ENCODE measurements at regions not wholly inside any gene's neighbourhood (a gene's known extent, or its start where the extent isn't known, plus 50 kb on each side); places are given as distances from the start of the nearest gene placed in this dataset.

DNA sequence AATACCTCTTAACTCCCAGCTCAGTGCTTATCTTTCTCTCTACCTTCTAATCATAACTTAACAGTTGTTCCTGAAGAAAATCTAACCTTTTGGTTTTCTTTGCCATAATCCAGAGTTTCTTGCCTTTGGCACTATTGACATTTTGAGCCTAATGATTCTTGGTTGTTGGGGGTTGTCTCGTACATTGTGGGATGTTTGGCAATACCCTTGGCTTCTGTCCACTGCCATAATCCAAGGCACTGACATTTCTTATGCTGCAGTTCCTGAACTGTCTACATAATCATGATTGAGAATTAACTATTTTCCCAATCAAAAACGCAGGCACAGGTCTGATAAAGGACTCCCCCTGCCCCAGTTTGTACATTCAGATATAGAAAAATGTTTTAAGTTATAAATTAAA is 203.2 kb upstream of the MEX3C start:
- no peak for DNase-seq

DNA sequence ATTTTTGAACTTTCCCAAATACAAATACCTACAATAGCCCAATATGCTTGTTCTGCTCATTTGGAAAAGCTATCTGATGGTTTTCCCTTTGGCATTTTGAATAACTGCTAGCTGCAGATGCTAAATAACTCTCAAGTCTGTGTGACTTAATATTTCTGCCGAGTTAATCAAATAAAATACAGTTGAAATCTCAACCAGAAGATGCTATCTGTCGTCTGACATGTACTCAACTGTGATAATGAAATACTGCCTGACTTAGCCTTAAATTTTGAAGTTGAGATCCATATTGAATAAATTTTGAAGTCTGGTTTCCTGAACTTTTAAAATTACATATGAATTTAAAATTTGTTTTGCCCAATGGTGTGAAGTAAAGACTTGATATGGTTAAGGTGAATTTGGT is 204.4 kb upstream of the MEX3C start:
- no peak for DNase-seq

DNA sequence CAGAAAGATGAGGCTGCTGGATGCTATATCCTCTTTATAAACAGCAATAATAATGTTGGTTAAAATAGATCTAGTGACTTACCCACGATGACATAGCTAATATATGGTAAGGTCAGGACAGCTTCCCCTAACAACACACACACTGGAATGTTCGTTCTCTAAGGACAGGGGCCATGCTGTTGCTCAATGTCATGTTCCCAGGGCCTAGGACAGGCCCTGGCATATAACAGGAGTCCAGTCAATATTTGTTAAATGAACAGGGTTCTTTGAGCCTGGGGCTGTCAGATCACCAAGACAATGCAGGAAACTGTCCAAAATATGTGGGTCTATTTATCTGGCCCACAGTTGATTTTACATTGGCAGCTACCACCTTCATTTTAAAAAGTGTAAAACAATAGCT is 207.1 kb upstream of the MEX3C start:
- no peak for DNase-seq

DNA sequence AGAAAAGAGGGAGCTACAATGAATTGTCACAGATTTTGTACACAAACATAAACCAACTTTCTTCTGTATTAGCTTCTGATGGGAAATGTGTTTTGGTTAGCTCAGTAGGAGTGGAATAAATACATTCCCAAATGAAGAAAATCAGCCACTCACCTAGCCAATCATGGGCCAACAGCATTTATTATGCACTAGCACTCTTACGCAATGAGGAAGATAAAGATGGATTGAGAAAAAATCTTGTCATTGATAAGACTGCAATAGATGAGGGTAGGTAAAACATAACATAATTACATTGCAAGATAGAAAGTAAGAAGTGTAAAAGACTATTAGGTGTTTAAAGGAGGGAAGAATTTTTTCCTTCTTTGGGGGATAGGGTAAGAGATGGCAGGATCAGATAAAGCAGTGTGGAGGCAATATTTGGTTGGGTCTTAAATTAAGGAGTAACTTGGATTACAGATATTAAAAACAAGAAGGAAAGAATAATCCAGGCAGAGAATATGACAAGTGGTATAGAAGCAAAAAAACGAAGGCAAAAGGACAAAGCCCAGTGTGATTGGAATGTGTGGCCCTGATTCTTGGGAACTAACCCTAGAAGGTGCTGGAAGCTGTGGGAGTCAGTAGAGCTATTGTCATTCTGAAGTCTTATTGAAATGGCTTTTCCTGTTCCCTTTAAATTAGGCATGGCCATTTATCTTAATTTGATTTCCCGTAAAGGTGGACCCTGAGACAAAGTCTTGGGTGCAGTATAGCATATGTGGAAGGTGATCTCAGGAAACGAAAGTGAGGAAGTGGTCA is 208.4 kb upstream of the MEX3C start:
- no peak for DNase-seq

DNA sequence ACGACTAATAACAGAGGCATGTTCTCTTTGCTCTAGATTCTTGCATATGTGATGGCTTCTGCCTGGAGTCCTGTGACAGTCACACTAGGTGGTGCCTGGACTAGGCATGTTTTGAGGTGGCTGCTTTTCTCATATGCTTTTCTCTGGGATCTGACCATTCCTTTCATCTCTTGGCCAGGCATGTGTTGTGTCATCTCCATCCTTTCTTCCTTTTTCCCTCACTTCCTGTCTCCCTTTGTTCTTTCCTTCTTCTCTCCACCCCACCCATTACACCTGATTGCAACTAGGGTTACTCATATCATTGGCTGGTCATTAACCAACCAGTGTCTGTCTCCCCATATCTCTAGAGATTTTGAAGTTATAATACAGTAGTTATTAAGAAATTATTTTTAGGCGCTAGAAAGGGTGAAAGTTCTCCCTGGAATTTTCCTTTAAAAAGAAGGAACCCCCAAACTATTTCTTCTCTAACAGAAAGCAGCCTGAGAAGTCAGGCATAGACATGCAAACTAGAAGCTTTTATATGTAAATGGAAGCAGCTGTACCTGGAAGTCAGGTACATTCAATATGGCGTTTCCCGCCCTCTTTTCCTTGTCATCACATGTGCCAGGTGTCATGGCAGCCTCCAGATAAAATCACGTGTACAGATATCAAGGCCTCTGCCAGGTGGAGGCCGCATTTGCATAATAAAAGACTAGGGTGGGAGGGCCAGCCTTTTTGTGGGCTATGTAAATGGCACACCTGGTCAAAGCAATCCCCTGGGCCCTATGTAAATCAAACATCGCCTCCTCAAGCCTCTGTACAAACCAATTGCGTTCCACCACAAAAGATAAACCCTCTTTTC is 220.4 kb upstream of the MEX3C start:
- no peak for DNase-seq

DNA sequence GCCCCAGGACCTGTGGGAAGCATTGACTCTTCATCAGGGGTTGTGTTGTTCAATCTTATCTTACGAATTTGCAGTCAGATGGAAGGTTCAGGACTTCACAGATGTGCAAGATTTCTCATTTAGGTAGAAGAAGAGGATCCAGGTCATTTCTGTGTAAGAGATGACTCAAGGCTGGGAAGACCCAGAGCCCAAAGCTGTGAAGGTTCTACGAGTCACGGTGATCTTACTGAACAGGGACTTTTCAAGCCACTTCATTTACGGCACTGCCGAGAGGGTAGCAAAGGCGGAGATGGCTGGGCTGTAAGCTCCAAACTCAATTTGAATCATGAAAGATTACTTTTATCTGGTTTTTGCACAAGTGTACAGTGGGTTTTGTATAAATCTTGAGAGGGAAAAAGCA is 228.0 kb upstream of the MEX3C start:
- no peak for DNase-seq

DNA sequence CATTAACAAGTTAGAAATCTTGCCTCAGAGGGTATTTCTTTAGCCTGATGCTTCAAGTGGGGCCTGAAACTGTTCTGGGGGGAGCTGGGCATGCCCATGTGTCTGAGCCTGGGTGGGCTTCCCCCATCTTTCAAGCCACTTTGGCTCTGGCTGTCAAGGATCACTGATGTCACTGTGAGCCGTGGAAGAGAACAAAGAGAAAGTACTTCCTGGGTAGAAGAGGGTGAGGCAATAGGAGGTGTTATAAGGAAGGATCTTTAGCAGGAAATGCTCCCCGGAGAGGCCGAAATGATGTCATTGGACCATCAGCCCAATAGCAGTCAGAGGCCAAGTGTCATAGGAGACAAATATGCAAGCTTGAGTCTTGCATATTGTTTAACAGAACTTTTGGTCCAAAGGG is 228.4 kb upstream of the MEX3C start:
- no peak for DNase-seq

DNA sequence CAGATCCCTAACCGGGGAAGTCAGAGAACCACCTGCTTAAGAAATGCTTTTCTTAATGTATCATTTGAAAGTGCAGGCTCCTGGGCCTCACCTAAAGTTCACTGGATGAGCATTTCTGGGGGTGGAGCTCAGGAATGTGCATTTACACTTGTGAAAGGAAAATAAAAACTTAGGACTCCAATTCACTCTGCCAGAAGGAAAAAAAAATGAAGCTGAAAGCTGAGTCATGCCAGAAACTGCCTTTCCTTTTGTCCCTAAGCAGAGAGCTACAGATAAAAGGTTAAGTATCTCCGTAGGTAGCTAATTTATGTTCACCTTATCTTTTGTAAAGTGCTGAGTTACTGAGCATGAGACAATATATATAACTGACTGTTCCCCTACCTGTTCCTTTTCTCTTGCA is 229.5 kb upstream of the MEX3C start:
- DNase-seq: no peak

DNA sequence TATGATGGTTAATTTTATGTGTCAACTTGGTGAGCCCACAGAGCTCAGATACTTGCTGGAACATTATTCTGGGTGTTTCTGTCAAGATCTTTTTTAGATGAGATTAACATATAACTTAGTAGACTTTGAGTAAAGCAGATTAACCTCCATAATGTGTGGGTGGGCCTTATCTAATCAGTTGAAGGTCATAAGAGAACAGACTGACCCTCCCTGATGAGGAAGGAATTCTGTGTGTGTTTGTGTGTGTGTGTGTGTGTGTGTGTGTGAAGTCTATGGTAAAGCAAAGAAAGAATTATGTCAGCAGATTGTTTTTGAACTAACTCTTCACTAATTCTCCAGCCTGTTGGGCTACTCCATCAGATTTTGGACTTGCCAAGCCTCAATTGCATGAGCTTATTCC is 232.2 kb upstream of the MEX3C start:
- no peak for DNase-seq

DNA sequence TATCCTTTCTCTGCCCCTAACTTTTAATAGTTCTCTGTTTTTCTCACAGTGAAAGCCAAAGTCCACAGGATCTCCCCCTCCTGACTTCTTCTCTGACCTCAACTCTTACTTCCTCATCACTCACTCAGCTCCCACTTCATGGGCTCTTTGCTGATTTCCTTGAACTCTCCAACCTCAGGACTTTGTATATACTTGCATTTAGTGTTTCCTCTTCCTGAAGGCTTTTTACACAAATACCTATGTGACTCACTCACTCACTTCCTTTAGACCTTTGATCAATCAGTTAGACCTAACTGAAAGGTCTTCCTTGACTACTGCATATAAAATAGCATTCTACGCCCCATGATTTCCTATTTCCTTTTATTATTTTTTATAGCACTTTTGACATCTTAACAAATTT is 233.1 kb upstream of the MEX3C start:
- no peak for DNase-seq

DNA sequence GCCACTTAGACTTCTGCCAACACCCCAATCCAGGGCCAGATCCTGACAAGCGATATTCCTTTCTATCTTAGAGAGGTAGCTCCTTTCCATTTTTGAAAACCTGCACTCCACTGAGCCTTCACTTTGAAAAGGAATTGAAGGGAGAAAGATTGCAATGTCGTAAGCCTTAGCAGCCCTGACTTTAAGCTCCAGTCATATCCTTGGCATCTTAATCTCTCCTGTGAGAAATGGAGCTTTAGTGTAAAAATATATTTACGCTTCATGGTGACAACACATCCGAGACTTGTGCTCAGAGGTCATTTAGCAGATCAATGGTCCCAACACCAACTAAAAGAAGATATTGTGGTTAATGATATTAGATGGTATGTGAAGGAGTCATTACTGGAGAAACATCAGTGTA is 235.8 kb upstream of the MEX3C start:
- no peak for DNase-seq

DNA sequence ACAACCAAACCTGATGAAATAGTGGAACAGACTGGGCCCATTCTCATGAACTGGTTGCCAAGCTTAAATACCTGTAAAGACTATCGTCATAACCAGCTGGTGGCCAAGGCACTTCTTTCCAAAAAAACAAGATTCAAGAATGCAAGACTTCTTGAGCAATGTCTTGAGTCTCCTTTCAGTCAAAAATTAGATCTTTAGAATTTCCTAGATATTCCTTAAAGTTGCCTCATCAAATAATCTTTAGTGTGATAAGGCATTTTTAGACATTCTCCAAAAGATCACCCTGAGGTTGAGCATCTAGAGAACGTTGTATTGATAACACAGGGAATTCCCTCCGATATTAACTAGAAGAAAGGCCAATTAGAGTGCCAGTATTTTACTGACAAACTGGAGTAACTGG is 236.4 kb upstream of the MEX3C start:
- no peak for DNase-seq

DNA sequence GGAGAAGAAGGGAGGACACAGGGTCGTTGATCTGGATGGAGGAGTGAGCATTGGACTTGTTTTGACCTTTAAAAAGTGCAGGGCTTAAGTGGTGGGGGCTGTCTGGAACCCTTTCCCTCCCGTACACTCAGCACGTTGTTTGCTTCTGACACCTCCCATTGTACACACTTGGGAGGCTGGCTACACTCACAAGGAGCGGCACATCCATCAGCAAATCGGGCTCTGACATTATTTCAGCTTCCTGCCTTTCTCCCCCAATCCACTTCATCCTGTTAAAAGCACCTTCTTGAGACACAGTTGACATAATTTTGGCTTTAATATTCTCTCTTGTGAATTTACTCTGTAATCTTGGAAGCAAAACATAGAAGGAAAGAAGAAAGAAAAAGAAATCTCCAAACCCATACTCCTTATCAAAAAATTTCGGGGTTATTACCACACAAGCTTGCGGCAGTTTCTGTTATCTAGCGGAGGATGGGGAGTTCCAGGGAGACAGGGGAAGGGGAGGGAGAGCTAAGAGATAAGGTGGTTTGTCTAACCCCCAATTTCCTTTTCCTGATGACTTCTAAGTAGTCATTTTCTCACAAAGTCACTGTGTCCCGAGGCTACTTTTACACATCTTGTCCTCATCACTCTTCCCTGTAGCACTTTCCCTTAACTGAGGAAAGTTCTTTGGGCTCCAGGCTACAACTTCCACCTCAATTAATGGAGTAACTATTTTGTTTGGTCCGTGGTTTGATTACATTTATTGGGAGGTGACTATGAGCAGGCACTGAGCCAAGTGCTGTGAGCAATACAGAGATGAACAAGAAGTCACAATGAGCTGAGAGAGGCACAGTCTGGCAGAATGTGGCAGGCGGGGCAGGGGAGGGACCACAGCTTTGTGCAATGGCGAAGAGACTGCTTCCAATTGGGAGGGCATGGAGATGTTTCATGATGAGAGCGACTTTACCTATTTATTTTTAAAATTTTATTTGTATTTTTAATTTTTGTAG is 240.1 kb upstream of the MEX3C start:
- no peak for DNase-seq

DNA sequence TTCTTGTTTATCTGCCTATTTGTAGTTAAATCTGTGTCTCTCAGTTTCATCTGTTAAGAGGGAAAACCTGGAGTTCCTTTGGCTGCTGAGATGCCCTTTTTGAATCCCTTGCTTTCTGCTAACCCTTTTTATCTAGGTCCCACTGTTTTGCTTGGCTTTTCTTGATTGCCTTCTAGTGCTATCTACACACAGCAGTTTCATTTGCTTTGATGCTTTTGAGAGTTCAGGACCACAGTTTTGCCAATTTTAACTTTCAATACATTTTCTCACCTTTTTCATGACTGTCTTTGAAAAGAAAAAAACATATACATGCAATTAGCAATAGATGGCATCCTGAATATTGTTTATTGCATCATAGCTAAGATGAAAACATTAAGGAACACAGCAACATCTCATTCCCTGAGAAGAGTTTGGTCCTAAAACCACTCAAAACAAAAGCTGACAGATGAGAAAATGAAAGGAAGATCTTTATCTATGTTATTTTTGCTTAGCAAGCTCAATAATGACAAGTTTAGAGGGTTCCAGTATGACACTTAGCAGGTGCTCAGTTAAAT is 241.4 kb upstream of the MEX3C start:
- DNase-seq: no peak

DNA sequence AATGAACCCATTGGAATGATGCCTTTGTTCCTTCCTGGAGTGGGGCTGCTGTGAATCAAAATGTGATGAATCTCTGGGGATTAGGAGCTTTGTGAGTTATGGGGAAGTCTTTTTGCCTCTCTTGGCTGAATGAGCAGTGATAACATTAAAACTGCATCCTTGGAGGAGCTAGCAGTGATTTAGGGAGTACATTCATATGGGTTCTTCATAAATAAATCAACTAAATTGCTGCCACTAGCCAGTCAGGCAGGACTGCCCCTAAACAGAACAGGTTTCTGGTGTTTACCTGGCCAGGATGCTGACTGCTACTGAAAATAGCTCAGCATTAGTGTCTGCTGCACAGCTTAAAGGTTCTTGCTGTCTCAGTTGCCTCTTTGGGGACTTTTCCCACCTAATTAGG is 244.5 kb upstream of the MEX3C start:
- DNase-seq: no peak

DNA sequence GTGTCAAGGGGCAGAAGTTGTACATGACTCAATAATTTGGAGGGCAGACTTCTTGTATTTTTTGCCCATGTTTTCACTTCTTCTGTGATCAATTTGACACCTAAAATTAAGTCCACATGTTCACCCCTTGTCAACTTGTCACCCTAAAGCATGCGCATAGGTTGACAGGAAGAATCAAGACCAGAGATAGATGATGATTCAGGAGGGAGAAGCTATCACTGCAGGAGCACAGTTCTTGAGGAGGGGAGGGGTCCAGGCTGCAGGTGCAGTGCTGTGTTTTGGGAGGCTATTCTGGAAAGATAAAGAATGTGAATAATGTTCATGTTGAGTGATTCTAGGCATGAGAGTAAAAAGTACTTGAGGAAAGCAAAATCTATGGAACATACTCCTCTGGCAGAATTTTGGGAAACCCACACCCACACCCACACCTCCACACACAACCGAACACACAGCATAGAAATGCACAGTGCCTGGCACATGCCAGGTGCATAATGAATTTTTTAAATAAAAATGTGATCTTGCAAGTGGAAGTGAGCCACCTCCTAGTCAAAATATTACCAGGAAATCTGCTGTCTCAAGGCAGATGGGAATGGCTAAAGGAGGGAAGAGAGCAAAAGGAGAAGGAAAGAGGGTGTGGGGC is 249.2 kb upstream of the MEX3C start:
- DNase-seq: no peak

DNA sequence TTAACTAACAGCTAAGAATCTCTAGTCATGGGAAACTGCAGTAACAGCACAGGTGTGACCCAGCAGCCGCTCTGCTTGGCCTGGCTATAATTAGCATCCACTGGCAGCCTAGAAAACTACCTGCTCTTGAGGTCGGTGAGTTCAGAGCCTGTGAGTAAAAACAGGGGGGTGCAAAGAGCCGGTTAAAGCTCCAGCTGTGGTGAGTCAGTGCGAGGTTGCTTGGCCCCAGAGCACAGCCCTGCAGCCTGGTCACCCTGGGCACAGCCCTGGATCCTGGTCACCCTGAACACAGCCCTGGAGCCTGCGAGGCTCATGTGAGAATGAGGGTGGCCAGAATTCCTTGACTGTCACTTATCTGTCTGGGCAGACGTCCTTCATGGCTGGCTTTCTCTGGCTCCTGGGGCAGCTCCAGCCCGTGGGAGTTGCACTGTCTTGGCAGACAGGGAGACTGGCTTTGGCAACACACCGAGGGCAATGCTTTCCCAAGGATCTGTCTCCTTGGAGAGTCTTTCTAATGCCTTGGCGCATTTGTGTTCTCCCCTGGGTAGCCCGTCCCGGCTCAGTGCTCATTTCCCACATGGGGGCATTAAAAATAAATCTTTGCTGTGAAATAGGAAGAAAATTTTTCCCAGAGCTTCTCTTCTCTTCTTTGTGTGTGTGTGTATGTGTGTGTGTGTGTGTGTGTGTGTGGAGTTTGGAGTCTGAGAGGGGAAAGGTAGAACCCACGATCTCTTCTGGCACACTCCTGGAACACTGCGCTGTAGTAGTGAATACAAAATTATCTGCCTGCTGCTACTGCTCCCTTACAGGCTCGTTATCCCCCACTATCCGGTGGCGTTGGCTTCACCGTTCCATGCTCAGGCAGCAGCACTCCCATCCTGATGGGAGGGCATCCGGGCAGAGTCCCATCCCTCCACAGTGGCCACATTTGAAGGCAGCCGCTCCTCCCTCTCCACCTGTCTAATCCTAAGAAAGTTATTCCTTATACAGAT is 250.2 kb upstream of the MEX3C start:
- DNase-seq: no peak

DNA sequence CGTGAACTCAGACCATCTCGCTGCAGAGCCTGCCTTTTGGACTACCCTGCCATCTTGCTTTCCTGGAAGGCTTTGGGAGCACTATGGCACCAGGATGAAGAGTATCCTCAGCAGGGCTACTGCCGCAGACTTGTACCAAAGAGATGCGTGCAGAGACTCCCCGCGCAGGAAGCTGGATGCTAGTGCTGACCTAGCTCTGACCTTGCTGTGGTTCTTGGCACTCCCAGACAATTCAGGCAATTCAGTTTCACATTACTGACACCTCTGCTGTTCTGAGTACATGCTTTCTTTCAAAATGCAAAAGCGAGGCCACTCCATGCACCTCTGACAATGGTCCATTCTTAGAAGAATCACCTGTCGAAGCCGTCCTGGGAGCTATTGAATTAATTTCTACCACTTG is 251.5 kb upstream of the MEX3C start:
- no peak for DNase-seq

DNA sequence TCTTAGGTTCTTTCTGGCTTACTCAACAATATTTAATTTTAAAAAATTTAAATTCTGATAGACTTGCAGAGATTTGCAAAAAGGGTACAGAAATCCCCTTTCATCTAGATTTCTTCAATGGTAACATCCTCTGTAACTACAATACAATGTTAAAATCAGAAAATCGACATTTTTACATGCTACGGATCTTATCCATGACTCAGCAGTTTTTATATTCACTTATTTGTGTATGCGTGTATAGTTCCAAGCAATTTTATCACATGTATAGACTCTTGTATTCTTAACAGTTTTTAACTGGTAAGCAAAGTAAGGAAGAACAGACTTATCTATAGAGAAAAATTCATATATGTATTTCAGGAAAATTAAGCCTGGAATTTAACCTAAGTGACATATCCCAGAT is 256.1 kb upstream of the MEX3C start:
- no peak for DNase-seq

DNA sequence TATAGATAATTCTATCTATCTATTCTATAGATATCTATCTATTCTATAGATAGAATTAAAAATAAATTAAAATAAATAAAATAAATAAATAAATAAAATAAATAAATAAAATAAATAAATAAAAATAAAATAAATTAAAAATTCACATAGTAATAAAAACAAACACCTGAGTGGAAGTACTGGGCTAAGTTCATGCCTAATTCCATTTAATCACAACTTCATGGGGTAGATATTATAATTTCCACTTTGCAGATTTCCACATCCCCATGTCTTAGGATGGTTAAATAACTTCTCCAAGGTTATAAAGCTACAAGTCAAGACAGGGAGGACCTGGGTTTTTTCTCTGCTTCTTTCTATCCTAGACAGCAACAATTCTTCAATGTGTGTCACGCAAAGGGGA is 261.4 kb upstream of the MEX3C start:
- DNase-seq: no peak

DNA sequence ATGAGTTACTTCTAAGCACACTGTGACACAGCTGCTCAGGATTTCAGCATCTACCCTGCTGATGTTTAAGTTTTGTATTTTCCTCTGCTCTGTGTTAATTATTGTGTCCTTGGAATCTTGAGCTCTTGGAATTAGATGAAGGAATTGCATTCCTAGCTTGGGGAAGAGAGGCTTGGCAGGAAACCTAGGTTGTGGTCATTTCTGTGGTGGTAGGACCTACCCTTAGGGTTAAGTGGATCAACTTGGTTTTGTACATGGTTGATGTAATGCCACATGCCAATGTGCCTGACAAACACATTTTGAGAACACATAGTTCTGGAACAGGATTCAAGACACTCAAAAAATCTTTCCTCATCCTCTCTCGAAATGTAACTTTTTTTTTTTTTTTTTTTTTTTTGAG is 264.5 kb upstream of the MEX3C start:
- DNase-seq: no peak

Data from stimulated activated naive CD4-positive, alpha-beta T cell (primary cell).